Osteoblast (primary cell): ENCODE measurements at regions not wholly inside any gene's neighbourhood (a gene's known extent, or its start where the extent isn't known, plus 50 kb on each side); places are given as distances from the start of the nearest gene placed in this dataset.

ENCODE experiments used
- DNase-seq: peaks from one replicate; pipeline ENCODE4 v3.0.0; 2011; ENCODE audit warnings: low spot score, mixed read lengths; ENCODE audit not compliant: insufficient read length; ENCODE audit errors: missing footprints
- H2AFZ ChIP-seq: 2 replicates; pipeline ENCODE4 v1.6.0; 2011; ENCODE audit warnings: mild to moderate bottlenecking, low read length
- H3K27ac ChIP-seq: 2 replicates; pipeline ENCODE4 v1.5.1; 2011; ENCODE audit warnings: mild to moderate bottlenecking, low read depth, low read length, moderate library complexity
- H3K27me3 ChIP-seq: 2 replicates; pipeline ENCODE4 v1.6.0; 2012; ENCODE audit warnings: mild to moderate bottlenecking, control low read depth, inconsistent platforms, low read length, moderate library complexity; ENCODE audit not compliant: insufficient read depth
- H3K36me3 ChIP-seq: 2 replicates; pipeline ENCODE4 v1.5.1; 2011; ENCODE audit warnings: mild to moderate bottlenecking, low read length, control low read depth, moderate library complexity; ENCODE audit not compliant: insufficient read depth
- H3K4me1 ChIP-seq: 2 replicates; pipeline ENCODE4 v1.5.1; 2011; ENCODE audit warnings: mild to moderate bottlenecking, low read length, control low read depth, moderate library complexity; ENCODE audit not compliant: insufficient read depth
- H3K4me2 ChIP-seq: 2 replicates; pipeline ENCODE4 v1.6.0; 2011; ENCODE audit warnings: mild to moderate bottlenecking, low read length; ENCODE audit not compliant: insufficient read depth
- H3K4me3 ChIP-seq: fragments of 200-600 bp; sonication (generic); 3 replicates; pipeline ENCODE4 v1.5.1; 2012; ENCODE audit warnings: mild to moderate bottlenecking, low read length, inconsistent platforms; ENCODE audit not compliant: insufficient read depth
- H3K79me2 ChIP-seq: 2 replicates; pipeline ENCODE4 v1.6.0; 2012; ENCODE audit warnings: mild to moderate bottlenecking, low read length, control low read depth, inconsistent platforms; ENCODE audit not compliant: insufficient read depth
- H3K9me3 ChIP-seq: 2 replicates; pipeline ENCODE4 v1.5.1; 2011; ENCODE audit warnings: low read depth, low read length, control low read depth
- H4K20me1 ChIP-seq: 2 replicates; pipeline ENCODE4 v1.6.0; 2012; ENCODE audit warnings: mild to moderate bottlenecking, low read length, control low read depth; ENCODE audit not compliant: insufficient read depth
- CTCF ChIP-seq: IDR thresholded peaks from 2 replicates; pipeline ENCODE4 v1.5.1; 2011; ENCODE audit warnings: mild to moderate bottlenecking, low read depth, low read length, moderate library complexity; ENCODE audit errors: extremely low read depth

- Histone ChIP-seq H2AFZ (no peak overlapping the region), H3K4me2 (no peak overlapping the region), H3K9me3 (no peaks in the 10 kb centered on the region), H4K20me1 (no peaks in the 10 kb centered on the region), H3K36me3 (no peaks in the 10 kb centered on the region), H3K4me1 (no peaks in the 10 kb centered on the region), H3K4me3 (no peak overlapping the region), H3K27ac (no peak overlapping the region), H3K27me3 (no peaks in the 10 kb centered on the region), H3K79me2 (no peaks in the 10 kb centered on the region)
- DNase-seq = peak; percentile 42
- TF ChIP-seq CTCF = no peak
These were observed 446.1 kb upstream of the FAM98A start for GRCh38 chr2:34045101-34045655.

GRCh38 chr2:34037886-34038285, 438.8 kb upstream of the FAM98A start:
- Histone ChIP-seq H3K36me3 (no peaks in the 10 kb centered on the region), H2AFZ (no peak overlapping the region), H4K20me1 (no peaks in the 10 kb centered on the region), H3K79me2 (no peaks in the 10 kb centered on the region), H3K4me1 (no peaks in the 10 kb centered on the region), H3K27ac (no peak overlapping the region), H3K4me2 (no peak overlapping the region), H3K27me3 (no peaks in the 10 kb centered on the region), H3K4me3 (no peak overlapping the region), H3K9me3 (no peaks in the 10 kb centered on the region)
- no peak for DNase-seq
- no peak for TF ChIP-seq CTCF

- Histone ChIP-seq H3K27me3 (no peaks in the 10 kb centered on the region), H3K4me2 (no peak overlapping the region), H2AFZ (no peak overlapping the region), H3K4me1 (no peaks in the 10 kb centered on the region), H3K79me2 (no peaks in the 10 kb centered on the region), H4K20me1 (no peaks in the 10 kb centered on the region), H3K27ac (no peak overlapping the region), H3K36me3 (no peaks in the 10 kb centered on the region), H3K4me3 (no peak overlapping the region), H3K9me3 (no peaks in the 10 kb centered on the region)
- TF ChIP-seq CTCF = no peak
- no peak for DNase-seq
These were observed 438.1 kb upstream of the FAM98A start for GRCh38 chr2:34037157-34037556.

- no peak overlapping the region for H2AFZ ChIP-seq
- H3K4me2 ChIP-seq = no peak overlapping the region
- H4K20me1 ChIP-seq = no peaks in the 10 kb centered on the region
- DNase-seq = no peak
- H3K36me3 ChIP-seq = no peaks in the 10 kb centered on the region
- no peaks in the 10 kb centered on the region for H3K9me3 ChIP-seq
- H3K4me1 ChIP-seq = no peaks in the 10 kb centered on the region
- no peaks in the 10 kb centered on the region for H3K27me3 ChIP-seq
- TF ChIP-seq CTCF = no peak
- H3K27ac ChIP-seq = no peak overlapping the region
- no peaks in the 10 kb centered on the region for H3K79me2 ChIP-seq
- no peak overlapping the region for H3K4me3 ChIP-seq
These were observed 432.0 kb upstream of the FAM98A start for GRCh38 chr2:34031097-34031496.
